NCI-H2029 treated with DMSO at 0.1 percent for 48 hours (cell line): ENCODE measurements at regions not wholly inside any gene's neighbourhood (a gene's known extent, or its start where the extent isn't known, plus 50 kb on each side); places are given as distances from the start of the nearest gene placed in this dataset.

ENCODE experiments used
- DNase-seq: peaks from one replicate; lab custom pipeline; 2025; lab: John Stamatoyannopoulos, UW

DNA sequence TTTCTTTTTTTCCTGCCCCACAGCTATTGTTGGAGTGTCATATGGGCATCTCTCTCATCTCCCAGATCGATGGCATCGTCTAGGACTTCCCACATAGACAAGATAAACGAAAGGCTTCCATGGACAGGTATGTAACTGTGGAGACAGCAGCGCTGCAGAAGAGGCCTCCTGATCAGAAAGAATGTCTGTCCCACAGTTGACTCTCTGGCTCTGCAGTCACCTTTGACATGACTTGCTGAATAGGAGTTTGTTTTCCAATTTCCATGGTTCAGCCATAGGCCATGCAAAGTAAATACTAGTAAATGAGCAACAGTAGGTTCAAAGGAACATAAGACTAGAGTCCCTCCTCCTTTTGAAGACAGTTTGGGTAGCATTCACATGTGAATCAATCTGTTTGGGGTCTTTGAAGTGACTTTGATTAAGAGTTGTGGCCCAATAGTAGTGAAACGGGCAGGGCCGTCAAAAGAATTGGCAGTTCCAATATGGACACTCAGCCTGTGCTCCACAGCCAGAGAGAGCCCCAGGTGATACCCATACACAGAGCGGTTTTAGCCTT lies 134.7 kb upstream of the IFNGR1 start:
- DNase-seq = no peak

DNA sequence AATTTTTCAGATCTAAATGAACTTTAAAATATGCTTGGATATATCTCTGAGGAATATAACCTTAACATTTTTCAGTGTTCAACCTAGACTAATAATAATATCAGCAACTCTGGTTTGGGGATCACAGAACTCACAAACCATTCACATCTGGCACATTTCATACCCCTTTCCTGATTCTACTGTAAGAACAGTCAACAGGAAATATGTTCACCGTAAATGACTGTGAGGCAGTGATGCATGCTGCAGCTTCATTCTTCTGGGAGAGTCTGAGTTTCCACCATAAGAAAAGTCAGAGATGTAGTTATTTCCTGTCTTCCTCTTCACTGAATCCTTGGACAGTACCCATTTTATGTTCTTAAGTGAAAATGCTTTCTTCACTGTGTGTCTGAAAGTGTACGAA lies 134.2 kb upstream of the IFNGR1 start:
- no peak for DNase-seq

GRCh38 chr6:137352859-137353258 lies 133.7 kb upstream of the IFNGR1 start:
- no peak for DNase-seq

DNA sequence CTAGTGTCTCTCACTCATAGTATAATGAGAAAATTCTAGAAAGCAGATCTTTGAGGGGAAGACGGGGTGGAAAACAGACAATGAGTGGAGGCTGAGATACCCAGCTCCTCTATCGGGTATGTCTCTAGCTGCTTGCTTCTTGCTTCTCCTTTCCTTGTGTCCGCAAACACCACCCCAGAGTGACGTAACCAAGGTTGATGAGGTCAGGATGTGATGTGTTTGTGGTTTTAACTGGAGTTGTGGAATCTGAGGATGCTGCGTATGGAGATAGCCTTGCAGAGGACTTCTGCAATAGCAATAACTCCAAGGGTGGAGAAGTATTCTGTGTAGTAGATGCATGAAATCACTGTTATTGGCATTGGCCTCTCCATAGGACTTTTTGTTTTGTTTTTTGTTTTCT lies 132.7 kb upstream of the IFNGR1 start:
- DNase-seq = no peak

- no peak for DNase-seq
Observed at GRCh38 chr6:137350857-137351256, 131.7 kb upstream of the IFNGR1 start.

DNA sequence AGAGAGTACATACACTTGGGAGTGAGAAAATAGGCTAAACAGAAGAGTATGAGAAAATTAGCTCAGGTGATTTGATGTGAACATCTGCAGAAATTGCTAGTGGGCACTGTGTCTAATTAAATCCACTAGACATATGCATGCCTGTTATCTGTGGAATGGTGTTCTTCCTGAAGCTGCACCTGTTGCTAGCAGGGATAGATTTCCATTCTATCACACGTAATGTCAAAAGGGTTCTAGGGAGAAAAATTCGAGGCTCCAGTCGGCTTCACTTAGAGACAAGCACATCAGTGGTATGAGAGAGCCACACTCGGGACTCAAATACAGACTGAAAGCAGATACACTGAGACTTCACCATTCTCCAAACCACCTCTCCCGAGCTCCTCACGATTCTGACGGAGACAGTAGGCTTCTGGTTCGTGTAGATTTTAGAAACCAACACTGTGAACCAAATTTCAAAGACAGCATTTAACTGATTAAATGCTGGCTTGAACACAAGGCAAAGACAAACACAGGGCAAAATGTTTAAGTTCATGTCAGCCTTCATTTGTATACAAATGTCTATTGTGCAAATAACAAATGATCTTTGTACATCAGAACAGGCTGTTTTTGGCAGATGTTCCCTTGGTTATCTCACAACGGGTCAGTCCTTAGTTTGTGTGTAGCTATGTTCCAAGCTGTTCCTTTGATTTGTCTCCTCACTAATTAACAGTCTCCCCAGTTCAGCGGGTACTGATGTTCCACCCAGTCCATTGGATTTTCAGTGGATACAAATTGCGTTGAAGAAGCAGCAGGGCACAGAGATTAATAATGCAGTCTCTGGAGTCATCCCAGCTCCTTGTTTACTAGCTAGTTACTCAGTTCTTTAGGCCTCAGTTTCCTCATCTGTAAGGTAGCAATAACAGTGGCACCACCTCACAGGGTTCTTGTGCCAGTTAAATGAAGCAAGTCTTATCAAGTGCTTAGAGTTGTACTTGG lies 131.0 kb upstream of the IFNGR1 start:
- no peak for DNase-seq

DNA sequence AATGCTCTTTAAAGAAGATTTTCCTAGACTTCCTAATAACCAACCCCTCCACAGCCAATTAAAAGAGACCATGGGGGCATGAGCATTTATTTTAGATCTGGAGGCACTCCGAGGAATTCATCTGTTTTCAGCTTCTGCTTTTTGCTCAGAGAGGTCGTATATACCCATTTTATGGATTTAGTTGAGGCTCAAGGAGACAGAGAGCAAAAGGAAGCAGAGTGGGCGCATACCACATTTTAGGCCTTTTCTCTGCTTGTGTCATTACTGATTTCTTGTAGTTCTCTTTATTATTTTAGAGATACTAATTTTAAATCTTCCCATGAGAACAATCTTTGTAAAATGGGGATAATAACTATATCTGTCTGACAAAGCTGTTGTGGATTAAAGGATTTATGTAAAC lies 129.6 kb upstream of the IFNGR1 start:
- DNase-seq = no peak

GRCh38 chr6:137343241-137343640 lies 124.1 kb upstream of the IFNGR1 start:
- no peak for DNase-seq

GRCh38 chr6:137342607-137343190 lies 123.5 kb upstream of the IFNGR1 start:
- DNase-seq = no peak

GRCh38 chr6:137341681-137342195 lies 122.6 kb upstream of the IFNGR1 start:
- no peak for DNase-seq

GRCh38 chr6:137339929-137340559 lies 120.9 kb upstream of the IFNGR1 start:
- no peak for DNase-seq

GRCh38 chr6:137334884-137335283 lies 115.7 kb upstream of the IFNGR1 start:
- no peak for DNase-seq

GRCh38 chr6:137334094-137334493 lies 114.9 kb upstream of the IFNGR1 start:
- DNase-seq = no peak

DNA sequence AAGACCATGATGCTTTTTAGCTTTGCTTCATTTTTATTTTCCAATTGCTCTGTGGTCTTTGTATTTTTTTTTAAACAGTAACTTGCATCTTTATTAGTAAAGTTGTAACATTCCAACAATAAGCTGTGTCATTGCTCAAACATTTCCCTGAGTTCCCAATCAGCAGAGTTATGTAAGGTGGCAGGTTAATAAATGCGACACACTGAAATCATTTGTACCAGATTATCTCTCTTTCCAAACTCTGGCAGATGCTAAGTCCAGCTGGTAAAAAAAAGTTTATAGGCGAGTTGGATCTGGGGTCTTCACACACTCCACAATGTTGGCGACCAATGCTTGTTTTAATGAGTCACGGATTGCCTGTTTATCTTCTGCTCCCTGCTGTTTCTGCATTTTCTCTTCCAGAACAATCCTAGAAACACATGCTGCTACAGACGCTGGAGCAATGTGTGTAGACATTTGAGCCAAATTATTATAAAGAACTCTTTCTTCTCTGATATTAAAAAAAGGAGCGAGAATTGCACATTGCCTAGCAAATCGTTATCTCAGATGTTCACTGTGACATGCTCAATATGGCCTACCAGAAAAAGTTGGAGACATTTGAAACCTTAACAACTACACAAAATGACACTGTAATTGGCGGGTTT lies 113.6 kb upstream of the IFNGR1 start:
- no peak for DNase-seq

DNA sequence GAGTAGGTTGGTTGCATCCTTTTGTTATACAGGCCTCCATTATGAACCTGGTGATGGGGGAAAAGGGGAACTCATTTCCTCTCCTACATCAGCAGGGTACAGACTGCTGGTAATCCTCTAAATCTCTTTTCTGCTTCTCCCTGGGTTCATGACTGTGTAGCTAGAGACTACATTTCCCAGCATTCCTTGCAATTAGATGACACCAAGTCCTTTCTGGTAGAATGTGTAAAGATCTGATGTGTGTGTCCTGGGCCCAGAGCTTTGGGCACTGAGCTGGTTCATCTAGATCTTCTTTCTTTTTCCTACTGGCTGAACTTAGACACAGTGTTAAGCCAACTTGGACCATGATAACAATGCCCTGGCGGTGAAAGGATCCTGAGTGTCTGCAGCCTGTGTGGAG lies 104.7 kb upstream of the IFNGR1 start:
- no peak for DNase-seq

GRCh38 chr6:137320271-137320670 lies 101.1 kb upstream of the IFNGR1 start:
- no peak for DNase-seq

DNA sequence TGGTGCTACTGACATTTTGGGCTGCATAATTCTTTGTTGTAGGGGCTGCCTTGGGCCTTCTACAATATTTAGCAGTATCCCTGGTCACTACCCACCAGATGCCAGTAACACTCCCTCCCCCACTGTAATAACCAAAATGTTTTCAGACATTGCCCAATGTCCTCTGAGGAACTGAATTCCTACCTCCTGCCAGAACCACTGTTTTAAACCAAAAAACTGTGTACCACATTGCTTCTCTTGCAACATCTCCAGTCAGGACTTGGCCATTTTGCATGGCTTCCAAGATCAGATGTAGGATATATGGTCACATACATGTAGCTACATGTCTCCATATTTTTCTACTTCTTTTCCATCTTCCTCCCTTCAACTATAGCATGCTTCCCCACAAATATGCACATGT lies 97.4 kb upstream of the IFNGR1 start:
- DNase-seq = no peak

DNA sequence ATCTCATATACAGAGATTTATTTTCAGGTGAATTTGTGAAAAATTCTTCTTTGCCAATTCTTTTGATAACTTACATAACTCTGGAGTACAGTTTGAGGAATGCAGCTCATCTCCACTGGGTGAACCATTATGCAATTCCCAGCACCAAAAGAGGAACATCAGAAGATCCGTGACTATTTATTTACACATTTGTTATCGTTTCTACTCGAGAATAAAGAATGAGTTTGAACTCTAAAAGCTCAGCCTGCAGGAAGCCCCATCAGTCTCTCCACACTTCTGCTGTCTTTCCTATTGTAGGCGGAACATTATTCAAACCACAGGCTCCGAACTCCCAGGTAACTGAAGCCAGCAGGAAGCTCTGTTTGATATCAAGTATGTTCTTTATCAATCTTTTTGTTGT lies 95.9 kb upstream of the IFNGR1 start:
- no peak for DNase-seq

GRCh38 chr6:137313928-137314855 lies 95.0 kb upstream of the IFNGR1 start:
- DNase-seq = peak; percentile 11

DNA sequence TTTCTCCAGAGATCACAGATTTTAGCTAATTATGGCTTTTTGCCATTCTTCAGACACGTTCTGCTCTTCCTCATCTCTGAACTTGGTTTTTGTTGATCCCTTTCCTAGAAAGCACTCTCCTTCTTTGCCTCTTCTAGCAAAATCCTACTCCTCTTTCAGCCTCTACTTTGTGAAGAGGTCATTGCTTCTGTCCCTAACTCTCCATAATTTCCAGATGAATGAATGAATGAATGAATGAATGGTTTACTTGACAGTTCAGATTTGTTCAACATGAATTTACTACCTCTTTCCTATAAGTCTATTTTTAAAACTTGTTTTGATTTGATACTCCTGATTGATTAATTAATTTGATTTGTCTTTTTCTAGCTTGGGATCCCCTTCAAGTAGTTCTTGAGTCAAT lies 94.0 kb upstream of the IFNGR1 start:
- no peak for DNase-seq

DNA sequence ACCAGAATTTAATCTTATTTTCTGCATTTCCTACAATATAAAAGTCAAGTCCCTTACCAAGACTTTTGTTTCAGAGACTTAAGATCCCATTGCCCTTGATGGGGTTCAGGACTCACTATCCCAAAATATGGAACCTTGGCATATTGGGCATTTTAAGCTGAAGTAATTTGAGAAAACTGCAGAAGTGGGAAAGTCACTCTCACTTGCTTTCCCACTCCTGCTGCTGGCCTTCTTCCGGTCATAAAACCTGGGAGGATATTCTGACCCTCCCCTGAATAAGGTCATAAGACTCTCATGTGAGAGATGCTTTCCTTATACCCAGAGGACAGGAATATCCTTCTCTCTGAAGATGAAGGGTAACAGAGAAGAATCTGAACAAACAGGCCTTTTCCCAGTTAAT lies 92.8 kb upstream of the IFNGR1 start:
- no peak for DNase-seq
